GM19351 (cell line): ENCODE measurements at regions not wholly inside any gene's neighbourhood (a gene's known extent, or its start where the extent isn't known, plus 50 kb on each side); places are given as distances from the start of the nearest gene placed in this dataset.
A peak's percentile ranks its signal among the peaks of the same experiment; 100 is the strongest.
"Not testable (repeated sequence)": the region's sequence is repeated elsewhere in the genome, so short reads cannot be mapped to it uniquely, and the experiment has no call there.

Experiments used
- ATAC-seq: cut with Tn5 transposase; IDR thresholded peaks from one replicate; pipeline ENCODE4 v1.9.1; 2021; ENCODE audit warnings: mild to moderate bottlenecking, moderate library complexity; ENCODE audit not compliant: unreplicated experiment

- not testable (repeated sequence) for ATAC-seq
Measured at GRCh38 chr6:27775138-27775795, 136.9 kb downstream of the OR2B2 start.

DNA sequence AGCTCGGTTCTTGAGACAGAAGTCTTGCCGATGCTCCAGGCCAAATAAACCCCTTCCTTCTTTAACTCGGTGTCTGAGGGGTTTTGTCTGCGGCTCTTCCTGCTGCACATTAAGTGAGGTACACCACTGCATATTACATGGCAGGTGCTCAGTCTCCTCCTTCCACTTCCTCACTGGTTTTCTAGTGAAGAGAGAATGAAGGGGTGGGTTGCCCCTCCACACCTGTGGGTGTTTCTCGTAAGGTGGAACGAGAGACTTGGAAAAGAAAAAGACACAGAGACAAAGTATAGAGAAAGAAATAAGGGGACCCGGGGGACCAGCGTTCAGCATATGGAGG is 138.0 kb downstream of the OR2B2 start:
- not testable (repeated sequence) for ATAC-seq

- not testable (repeated sequence) for ATAC-seq
Measured at GRCh38 chr6:27773542-27774263, 138.5 kb downstream of the OR2B2 start.

GRCh38 chr6:27772261-27773001 is 139.8 kb downstream of the OR2B2 start:
- ATAC-seq, result peak; percentile 84

GRCh38 chr6:27771235-27771634 is 141.0 kb downstream of the OR2B2 start:
- no peak for ATAC-seq

- no peak for ATAC-seq
Measured at GRCh38 chr6:27770724-27771123, 141.5 kb downstream of the OR2B2 start.

- no peak for ATAC-seq
Measured at GRCh38 chr6:27768556-27768955, 143.6 kb downstream of the OR2B2 start.

GRCh38 chr6:27767851-27768250 is 144.3 kb downstream of the OR2B2 start:
- no peak for ATAC-seq

DNA sequence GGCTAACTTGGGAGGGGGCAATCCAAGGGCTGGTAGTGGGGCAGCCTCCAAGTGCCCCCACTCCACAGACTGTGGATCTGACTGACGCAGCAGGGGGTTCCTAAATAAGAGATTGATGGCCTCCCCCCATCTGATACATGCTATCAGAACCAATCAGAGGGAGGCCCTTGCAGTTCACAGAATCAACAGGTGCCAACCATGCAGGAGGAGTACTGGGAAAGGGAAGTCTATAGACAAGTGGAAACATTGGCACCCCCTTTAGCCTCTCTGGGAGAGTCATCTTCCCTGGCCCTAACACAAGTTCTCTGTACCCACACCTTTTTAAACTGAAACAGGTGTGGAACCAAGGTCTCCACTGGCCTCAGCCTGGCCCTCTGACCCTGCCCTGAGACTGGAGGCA is 145.8 kb downstream of the OR2B2 start:
- no peak for ATAC-seq

DNA sequence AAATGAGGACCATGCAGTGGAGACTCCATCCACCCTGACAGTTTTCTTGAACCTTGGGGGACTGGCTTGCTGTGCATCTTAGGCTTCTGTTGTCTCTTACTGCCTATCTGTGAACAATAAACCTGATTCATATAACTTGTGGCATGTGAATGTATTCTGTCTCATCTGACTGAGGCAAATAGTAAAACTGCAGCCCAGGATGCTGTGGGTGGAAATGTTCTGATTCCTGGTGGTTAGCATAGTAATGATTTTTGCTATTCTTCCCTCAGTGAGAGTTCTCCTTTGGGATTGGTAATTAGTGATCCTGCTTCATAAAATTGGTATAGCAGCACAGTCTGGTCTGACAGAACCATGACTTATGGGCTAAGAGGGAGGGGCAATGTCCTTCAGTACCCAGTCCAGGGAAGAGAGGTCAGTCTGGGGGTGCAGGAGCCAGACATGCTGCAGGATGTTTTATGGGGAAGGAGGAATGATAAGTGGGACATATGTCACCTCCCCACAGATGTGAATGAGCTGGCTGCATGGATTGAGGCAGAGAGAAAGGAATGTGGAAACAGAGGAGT is 147.1 kb downstream of the OR2B2 start:
- ATAC-seq, result no peak

GRCh38 chr6:27761391-27761790 is 150.8 kb downstream of the OR2B2 start:
- ATAC-seq, result peak; percentile 51

DNA sequence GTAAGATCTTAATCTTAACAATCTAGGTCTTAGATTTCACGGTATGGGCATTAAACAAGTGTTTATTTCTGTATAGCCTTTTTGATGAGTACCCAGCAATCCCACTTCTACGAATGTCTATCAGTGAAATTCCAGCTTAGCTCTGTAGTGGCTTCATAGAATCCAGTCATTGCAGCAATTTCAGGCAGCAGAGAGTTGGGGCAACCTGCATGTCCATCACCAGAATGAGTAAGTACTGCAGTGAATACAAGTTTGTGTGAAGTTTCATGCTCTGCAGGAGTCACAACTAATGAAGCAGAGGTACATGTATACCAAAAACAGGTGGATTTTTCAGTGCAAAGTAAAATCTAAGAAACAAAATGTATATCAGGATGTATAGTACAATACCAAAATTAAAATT is 151.7 kb downstream of the OR2B2 start:
- ATAC-seq, result no peak

GRCh38 chr6:27759930-27760329 is 152.3 kb downstream of the OR2B2 start:
- no peak for ATAC-seq

DNA sequence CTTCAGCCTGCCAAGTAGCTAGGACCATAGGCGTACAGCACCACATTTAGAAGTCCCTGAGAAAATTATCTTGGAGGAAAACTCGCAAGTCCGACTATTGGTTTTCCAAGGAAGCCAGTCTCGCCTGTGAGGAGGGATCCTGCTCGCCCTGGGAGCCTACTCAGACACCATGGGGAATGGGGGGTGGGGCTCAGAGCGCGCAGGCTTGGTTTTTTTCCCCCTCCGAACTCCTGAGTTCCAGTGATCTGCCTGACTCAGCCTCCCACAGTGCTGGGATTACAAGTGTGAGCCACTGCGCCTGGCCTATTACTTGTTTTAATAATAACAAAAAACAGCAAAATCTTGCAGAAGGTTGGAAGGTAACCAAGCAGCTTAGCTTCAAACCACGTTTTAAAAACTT is 153.7 kb downstream of the OR2B2 start:
- ATAC-seq, result no peak

- no peak for ATAC-seq
Measured at GRCh38 chr6:27757307-27757706, 154.9 kb downstream of the OR2B2 start.

DNA sequence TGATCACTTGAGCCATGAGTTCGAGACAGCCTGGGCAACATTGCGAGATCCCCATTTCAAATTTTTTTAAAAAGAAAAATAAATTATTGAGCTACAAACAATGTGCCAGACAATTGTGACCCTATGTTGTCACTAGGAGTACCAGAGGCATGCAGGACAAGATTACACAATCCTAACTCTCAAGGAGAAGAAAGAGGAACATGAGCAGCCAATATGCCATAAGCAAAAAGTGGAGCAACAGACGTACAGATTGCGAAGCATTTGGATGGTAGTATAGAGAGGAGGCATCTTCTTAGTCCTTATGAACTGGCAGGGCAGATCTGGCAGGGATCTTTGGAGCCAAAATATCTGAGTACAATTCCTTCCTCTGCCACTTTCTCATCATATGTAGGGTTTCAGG is 156.4 kb downstream of the OR2B2 start:
- ATAC-seq, result no peak

DNA sequence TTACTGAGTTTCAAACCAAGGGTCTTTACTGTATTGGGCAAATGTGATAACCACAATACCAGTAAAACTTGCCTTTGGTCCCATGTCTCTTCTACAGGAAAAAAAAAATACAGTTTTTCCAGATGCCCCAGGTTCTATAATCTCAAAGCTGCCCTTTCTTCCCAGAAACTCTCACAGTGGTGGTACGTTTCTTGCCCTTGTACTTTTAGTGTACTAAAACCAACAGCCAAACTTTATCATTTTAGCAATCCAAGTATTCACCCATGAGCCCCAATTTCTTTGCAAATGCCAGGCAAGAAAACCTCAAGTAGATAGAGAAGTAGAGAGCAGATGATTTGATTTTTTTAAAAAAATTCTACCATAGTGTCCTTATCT is 157.8 kb downstream of the OR2B2 start:
- no peak for ATAC-seq

DNA sequence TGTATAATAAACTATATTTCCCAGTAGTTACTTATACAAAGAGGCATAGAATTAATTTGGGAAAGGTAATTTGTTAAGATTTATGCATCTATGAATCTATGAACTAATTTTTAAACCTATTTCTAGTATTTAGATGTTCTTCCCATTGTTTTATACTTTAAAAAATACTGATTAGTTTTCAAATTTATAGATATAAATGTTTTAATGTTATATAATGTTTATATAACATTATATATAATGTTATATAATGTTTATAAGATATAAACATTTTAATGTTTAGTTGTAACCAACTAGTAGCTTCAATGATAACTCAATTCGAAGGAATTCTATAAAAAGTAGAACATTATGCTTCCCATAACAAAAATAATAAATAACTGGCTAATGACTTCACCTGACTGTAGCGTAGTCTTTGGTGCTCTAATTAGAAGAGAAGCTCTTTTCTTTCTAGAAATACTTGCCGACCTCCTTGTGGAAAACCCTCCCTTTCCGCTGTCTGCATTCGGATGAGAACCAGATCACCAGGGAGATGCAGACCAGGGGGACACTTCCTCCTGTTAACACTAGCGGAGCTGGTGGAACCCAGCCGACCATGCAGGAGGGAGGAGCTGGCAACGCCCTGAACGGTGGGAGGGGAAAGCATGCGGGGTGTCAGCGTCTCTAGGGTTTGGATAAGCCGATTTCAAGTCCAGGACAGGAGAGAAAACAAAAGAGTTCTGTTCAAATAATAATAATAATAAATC is 158.4 kb downstream of the OR2B2 start:
- ATAC-seq, result peak; percentile 51

GRCh38 chr6:27752038-27752885 is 159.9 kb downstream of the OR2B2 start:
- peak; percentile 41 for ATAC-seq

GRCh38 chr6:27748661-27749060 is 163.5 kb downstream of the OR2B2 start:
- no peak for ATAC-seq
